ENCODE measurements at regions not wholly inside any gene's neighbourhood (a gene's known extent, or its start where the extent isn't known, plus 50 kb on each side); places are given as distances from the start of the nearest gene placed in this dataset.

GRCh38 chr2:8399731-8400130 is 282.1 kb upstream of the ID2 start:
- in situ Hi-C loops (cut with MboI; ENCODE audit: low sequenced_read_pairs), result no loop called here
- Histone ChIP-seq H3K4me1 (no peaks in the 10 kb centered on the region), H3K4me3 (no peak overlapping the region), H3K27me3 (ENCODE audit: low read depth) (no peaks in the 10 kb centered on the region), H3K9me3 (no peaks in the 10 kb centered on the region), H3K36me3 (replicated peaks) (no peaks in the 10 kb centered on the region)
- DNase-seq (ENCODE audit: low spot score in 2 of 2), result no peak

GRCh38 chr2:8400196-8400595 is 281.7 kb upstream of the ID2 start:
- in situ Hi-C loops (cut with MboI; ENCODE audit: low sequenced_read_pairs), result no loop called here
- H3K4me1 ChIP-seq, result no peaks in the 10 kb centered on the region
- no peak overlapping the region for H3K4me3 ChIP-seq
- DNase-seq (ENCODE audit: low spot score in 2 of 2), result no peak
- no peaks in the 10 kb centered on the region for H3K36me3 ChIP-seq (replicated peaks)
- H3K9me3 ChIP-seq, result no peaks in the 10 kb centered on the region
- no peaks in the 10 kb centered on the region for H3K27me3 ChIP-seq (ENCODE audit: low read depth)

GRCh38 chr2:8402222-8402621 is 279.6 kb upstream of the ID2 start:
- DNase-seq (ENCODE audit: low spot score in 2 of 2), result no peak
- H3K27me3 ChIP-seq (ENCODE audit: low read depth), result no peaks in the 10 kb centered on the region
- no peaks in the 10 kb centered on the region for H3K4me1 ChIP-seq
- no peak overlapping the region for H3K4me3 ChIP-seq
- in situ Hi-C loops (cut with MboI; ENCODE audit: low sequenced_read_pairs), result no loop called here
- no peaks in the 10 kb centered on the region for H3K9me3 ChIP-seq
- no peaks in the 10 kb centered on the region for H3K36me3 ChIP-seq (replicated peaks)

GRCh38 chr2:8403876-8404275 is 278.0 kb upstream of the ID2 start:
- in situ Hi-C loops (cut with MboI; ENCODE audit: low sequenced_read_pairs), result no loop called here
- H3K9me3 ChIP-seq, result no peaks in the 10 kb centered on the region
- no peaks in the 10 kb centered on the region for H3K36me3 ChIP-seq (replicated peaks)
- no peak overlapping the region for H3K4me3 ChIP-seq
- H3K4me1 ChIP-seq, result no peaks in the 10 kb centered on the region
- no peak for DNase-seq (ENCODE audit: low spot score in 2 of 2)
- H3K27me3 ChIP-seq (ENCODE audit: low read depth), result no peaks in the 10 kb centered on the region

GRCh38 chr2:8405334-8405733 is 276.5 kb upstream of the ID2 start:
- H3K27me3 ChIP-seq (ENCODE audit: low read depth), result no peaks in the 10 kb centered on the region
- H3K4me3 ChIP-seq, result no peak overlapping the region
- H3K36me3 ChIP-seq (replicated peaks), result no peaks in the 10 kb centered on the region
- no peaks in the 10 kb centered on the region for H3K9me3 ChIP-seq
- in situ Hi-C loops (cut with MboI; ENCODE audit: low sequenced_read_pairs), result no loop called here
- H3K4me1 ChIP-seq, result no peaks in the 10 kb centered on the region
- no peak for DNase-seq (ENCODE audit: low spot score in 2 of 2)

- in situ Hi-C loops (cut with MboI; ENCODE audit: low sequenced_read_pairs), result no loop called here
- no peak for DNase-seq (ENCODE audit: low spot score in 2 of 2)
- Histone ChIP-seq H3K27me3 (ENCODE audit: low read depth) (no peaks in the 10 kb centered on the region), H3K36me3 (replicated peaks) (no peaks in the 10 kb centered on the region), H3K4me3 (no peak overlapping the region), H3K4me1 (no peaks in the 10 kb centered on the region), H3K9me3 (no peaks in the 10 kb centered on the region)
These were observed 275.6 kb upstream of the ID2 start for GRCh38 chr2:8406271-8406670.

- in situ Hi-C loops (cut with MboI; ENCODE audit: low sequenced_read_pairs), result no loop called here
- no peaks in the 10 kb centered on the region for H3K4me1 ChIP-seq
- no peaks in the 10 kb centered on the region for H3K9me3 ChIP-seq
- no peaks in the 10 kb centered on the region for H3K36me3 ChIP-seq (replicated peaks)
- no peak for DNase-seq (ENCODE audit: low spot score in 2 of 2)
- H3K4me3 ChIP-seq, result no peak overlapping the region
- no peaks in the 10 kb centered on the region for H3K27me3 ChIP-seq (ENCODE audit: low read depth)
These were observed 274.5 kb upstream of the ID2 start for GRCh38 chr2:8407332-8407731.

- H3K4me3 ChIP-seq, result no peak overlapping the region
- H3K27me3 ChIP-seq (ENCODE audit: low read depth), result no peaks in the 10 kb centered on the region
- no peaks in the 10 kb centered on the region for H3K9me3 ChIP-seq
- no peaks in the 10 kb centered on the region for H3K4me1 ChIP-seq
- DNase-seq (ENCODE audit: low spot score in 2 of 2), result no peak
- in situ Hi-C loops (cut with MboI; ENCODE audit: low sequenced_read_pairs), result no loop called here
- no peaks in the 10 kb centered on the region for H3K36me3 ChIP-seq (replicated peaks)
These were observed 273.0 kb upstream of the ID2 start for GRCh38 chr2:8408560-8409460.

GRCh38 chr2:8409461-8410260 is 272.2 kb upstream of the ID2 start:
- H3K4me3 ChIP-seq, result no peak overlapping the region
- no peaks in the 10 kb centered on the region for H3K9me3 ChIP-seq
- H3K27me3 ChIP-seq (ENCODE audit: low read depth), result no peaks in the 10 kb centered on the region
- no peaks in the 10 kb centered on the region for H3K4me1 ChIP-seq
- no peak for DNase-seq (ENCODE audit: low spot score in 2 of 2)
- no peaks in the 10 kb centered on the region for H3K36me3 ChIP-seq (replicated peaks)
- in situ Hi-C loops (cut with MboI; ENCODE audit: low sequenced_read_pairs), result no loop called here

GRCh38 chr2:8412082-8412481 is 269.8 kb upstream of the ID2 start:
- Histone ChIP-seq H3K9me3 (no peaks in the 10 kb centered on the region), H3K4me3 (no peak overlapping the region), H3K27me3 (ENCODE audit: low read depth) (no peaks in the 10 kb centered on the region), H3K36me3 (replicated peaks) (no peaks in the 10 kb centered on the region), H3K4me1 (no peaks in the 10 kb centered on the region)
- no peak for DNase-seq (ENCODE audit: low spot score in 2 of 2)
- in situ Hi-C loops (cut with MboI; ENCODE audit: low sequenced_read_pairs), result no loop called here

GRCh38 chr2:8412586-8412985 is 269.3 kb upstream of the ID2 start:
- no peak for DNase-seq (ENCODE audit: low spot score in 2 of 2)
- Histone ChIP-seq H3K4me3 (no peak overlapping the region), H3K27me3 (ENCODE audit: low read depth) (no peaks in the 10 kb centered on the region), H3K9me3 (no peaks in the 10 kb centered on the region), H3K4me1 (no peaks in the 10 kb centered on the region), H3K36me3 (replicated peaks) (no peaks in the 10 kb centered on the region)
- in situ Hi-C loops (cut with MboI; ENCODE audit: low sequenced_read_pairs), result no loop called here

GRCh38 chr2:8413589-8414135 is 268.2 kb upstream of the ID2 start:
- Histone ChIP-seq H3K4me1 (no peaks in the 10 kb centered on the region), H3K36me3 (replicated peaks) (no peaks in the 10 kb centered on the region), H3K4me3 (no peak overlapping the region), H3K27me3 (ENCODE audit: low read depth) (no peaks in the 10 kb centered on the region), H3K9me3 (no peaks in the 10 kb centered on the region)
- in situ Hi-C loops (cut with MboI; ENCODE audit: low sequenced_read_pairs), result no loop called here
- no peak for DNase-seq (ENCODE audit: low spot score in 2 of 2)

GRCh38 chr2:8414946-8415879 is 266.6 kb upstream of the ID2 start:
- DNase-seq (ENCODE audit: low spot score in 2 of 2), result no peak
- H3K27me3 ChIP-seq (ENCODE audit: low read depth), result no peaks in the 10 kb centered on the region
- H3K4me3 ChIP-seq, result no peak overlapping the region
- no peaks in the 10 kb centered on the region for H3K9me3 ChIP-seq
- in situ Hi-C loops (cut with MboI; ENCODE audit: low sequenced_read_pairs), result no loop called here
- H3K4me1 ChIP-seq, result no peaks in the 10 kb centered on the region
- H3K36me3 ChIP-seq (replicated peaks), result no peaks in the 10 kb centered on the region

All from HAP-1 (cell line).